ENCODE measurements at regions not wholly inside any gene's neighbourhood (a gene's known extent, or its start where the extent isn't known, plus 50 kb on each side); places are given as distances from the start of the nearest gene placed in this dataset.
"Not testable (repeated sequence)": the region's sequence is repeated elsewhere in the genome, so short reads cannot be mapped to it uniquely, and the experiment has no call there.

DNA sequence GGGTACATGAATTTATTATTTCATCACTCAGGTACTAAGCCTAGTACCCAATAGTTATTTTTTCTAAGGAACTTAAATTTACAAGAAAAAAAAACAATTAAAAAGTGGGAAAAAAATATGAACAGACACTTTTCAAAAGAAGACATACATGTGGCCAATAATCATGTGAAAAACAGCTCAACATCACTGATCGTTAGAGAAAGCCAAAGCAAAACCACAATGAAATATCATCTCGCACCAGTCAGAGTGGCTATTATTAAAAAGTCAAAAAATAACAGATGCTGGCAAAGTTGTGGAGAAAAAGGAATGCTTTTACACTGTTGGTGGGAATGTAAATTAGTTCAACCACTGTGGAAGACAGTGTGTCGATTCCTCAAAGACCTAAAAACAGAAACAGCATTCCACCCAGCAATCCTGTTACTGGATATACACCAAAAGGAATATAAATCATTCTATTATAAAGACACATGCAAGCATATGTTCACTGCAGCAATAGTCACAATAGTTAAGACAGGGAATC lies 429.3 kb downstream of the ACTL7B start:
- not testable (repeated sequence) for TF ChIP-seq POLR2A (IDR thresholded peaks at IDR 0.05; ENCODE audit: low read length); GATA1 (IDR thresholded peaks at IDR 0.05; ENCODE audit: low read depth, low read length)

Measured in erythroblast (primary cell).